ENCODE measurements at regions not wholly inside any gene's neighbourhood (a gene's known extent, or its start where the extent isn't known, plus 50 kb on each side); places are given as distances from the start of the nearest gene placed in this dataset.

GRCh38 chr3:194261581-194262063 lies 89.5 kb downstream of the CPN2 start:
- no peak overlapping the region for H3T11ph ChIP-seq (ENCODE audit: low read length)
- H3K9me3 ChIP-seq (ENCODE audit: control insufficient read depth, low read depth, low read length): no peaks in the 10 kb centered on the region
- H3K4me1 ChIP-seq (ENCODE audit: insufficient read depth, low read length): no peaks in the 10 kb centered on the region
- H4K91ac ChIP-seq (ENCODE audit: insufficient read length, low read depth, low read length): no peak overlapping the region
- H2BK5ac ChIP-seq (ENCODE audit: insufficient read length, low read length): no peak overlapping the region
- Mint-ChIP-seq H3K4me3 (no peak overlapping the region), H3K9me3 (peaks cover 5 to 10% of the 10 kb centered on the region in 2 experiments; a peak in 4 of 5 replicates), H3K4me1 (peaks cover 8 to 25% of the 10 kb centered on the region in 2 experiments), H3K36me3 (ENCODE audit: insufficient read depth in 1 of 3, low read depth in 3 of 3) (peaks cover 0 to 10% (median 2%) of the 10 kb centered on the region in 3 experiments; a peak in 5 of 7 replicates), H3K27me3 (ENCODE audit: low read depth) (peaks cover 6% of the 10 kb centered on the region), H3K27ac (no peak overlapping the region)
- H2BK12ac ChIP-seq (ENCODE audit: insufficient read length, low read depth, low read length): no peak overlapping the region
- H2BK20ac ChIP-seq (ENCODE audit: low read depth, low read length, poor library complexity, severe bottlenecking): no peak overlapping the region
- H3K27me3 ChIP-seq (ENCODE audit: insufficient read depth, low read length): no peaks in the 10 kb centered on the region
- H3K56ac ChIP-seq (ENCODE audit: insufficient read length, low read depth, low read length): no peak overlapping the region
- H4K8ac ChIP-seq (replicated peaks; ENCODE audit: insufficient read length, low read depth, low read length): no peak overlapping the region
- no peak overlapping the region for H3K4me2 ChIP-seq (ENCODE audit: insufficient read depth, insufficient read length, low read length)
- H3K14ac ChIP-seq (ENCODE audit: insufficient read depth, low read length): no peak overlapping the region
- H3K4ac ChIP-seq (ENCODE audit: low read depth, low read length): no peak overlapping the region
- H3K9ac ChIP-seq (ENCODE audit: extremely low read depth, insufficient read length, low read length): no peak overlapping the region
- no peak for TF ChIP-seq CTCF (conservative IDR thresholded peaks at IDR 0.05)
- H2AK5ac ChIP-seq (ENCODE audit: insufficient read length, low read length): no peak overlapping the region
- no peak for DNase-seq
- no peaks in the 10 kb centered on the region for H3K79me1 ChIP-seq (ENCODE audit: insufficient read depth, low read depth, low read length, poor library complexity, severe bottlenecking)
- no peaks in the 10 kb centered on the region for H3K79me2 ChIP-seq (ENCODE audit: insufficient read depth, low read length)
- H3K23me2 ChIP-seq (ENCODE audit: insufficient read length, low read depth, low read length, poor library complexity, severe bottlenecking): no peaks in the 10 kb centered on the region
- no peaks in the 10 kb centered on the region for H4K20me1 ChIP-seq (ENCODE audit: control insufficient read depth, insufficient read depth, insufficient read length)
- no CpG with 5 or more reads among the region's 6 CpGs for WGBS (ENCODE audit: extremely low coverage, insufficient read length, low lambda C conversion rate)
- H3K18ac ChIP-seq (ENCODE audit: insufficient read length, low read depth, low read length): no peak overlapping the region
- H4K5ac ChIP-seq (ENCODE audit: insufficient read length, low read depth, low read length): no peak overlapping the region
- no peak overlapping the region for H2BK15ac ChIP-seq (ENCODE audit: low read depth, low read length)
- no peak overlapping the region for H2AFZ ChIP-seq (ENCODE audit: low read length)
- H2BK120ac ChIP-seq (ENCODE audit: low read depth, low read length, poor library complexity, severe bottlenecking): no peak overlapping the region
- H3K27ac ChIP-seq (ENCODE audit: insufficient read length, low read depth, low read length): no peak overlapping the region
- H3K23ac ChIP-seq (ENCODE audit: insufficient read length, low read depth, low read length): no peak overlapping the region

Data from H9 (cell line).